HG02763 (cell line): ENCODE measurements at regions not wholly inside any gene's neighbourhood (a gene's known extent, or its start where the extent isn't known, plus 50 kb on each side); places are given as distances from the start of the nearest gene placed in this dataset.

Experiments used
- ATAC-seq: cut with Tn5 transposase; IDR thresholded peaks from one replicate; pipeline ENCODE4 v1.9.1; 2021; ENCODE audit warnings: mild to moderate bottlenecking, moderate library complexity; ENCODE audit not compliant: unreplicated experiment

GRCh38 chr14:76950055-76951020, 78.2 kb downstream of the IRF2BPL start:
- ATAC-seq, result no peak

GRCh38 chr14:76948976-76949375, 79.5 kb downstream of the IRF2BPL start:
- ATAC-seq, result no peak

- ATAC-seq, result no peak
Measured at GRCh38 chr14:76948213-76948947, 80.1 kb downstream of the IRF2BPL start.

DNA sequence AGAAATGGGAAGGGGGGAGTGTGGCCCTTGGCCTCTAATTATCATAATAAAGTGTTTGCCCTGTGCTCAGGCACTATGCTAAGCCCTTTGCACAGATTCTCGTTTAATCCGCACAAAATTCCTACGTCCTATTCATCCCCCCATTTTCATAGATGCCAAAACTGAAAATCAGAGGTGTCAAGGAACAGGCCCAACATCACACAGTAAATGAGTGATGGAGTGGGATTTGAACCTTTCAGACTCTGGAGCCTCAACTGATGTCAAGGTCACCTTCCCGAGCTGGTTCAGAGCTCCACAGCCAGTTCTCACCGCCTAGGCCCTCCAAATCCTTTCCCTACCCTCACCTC, 80.7 kb downstream of the IRF2BPL start:
- ATAC-seq, result no peak

- peak; percentile 81 for ATAC-seq
Measured at GRCh38 chr14:76947078-76947837, 81.2 kb downstream of the IRF2BPL start.

- no peak for ATAC-seq
Measured at GRCh38 chr14:76946753-76947077, 81.8 kb downstream of the IRF2BPL start.

GRCh38 chr14:76943072-76943471, 85.4 kb downstream of the IRF2BPL start:
- no peak for ATAC-seq

DNA sequence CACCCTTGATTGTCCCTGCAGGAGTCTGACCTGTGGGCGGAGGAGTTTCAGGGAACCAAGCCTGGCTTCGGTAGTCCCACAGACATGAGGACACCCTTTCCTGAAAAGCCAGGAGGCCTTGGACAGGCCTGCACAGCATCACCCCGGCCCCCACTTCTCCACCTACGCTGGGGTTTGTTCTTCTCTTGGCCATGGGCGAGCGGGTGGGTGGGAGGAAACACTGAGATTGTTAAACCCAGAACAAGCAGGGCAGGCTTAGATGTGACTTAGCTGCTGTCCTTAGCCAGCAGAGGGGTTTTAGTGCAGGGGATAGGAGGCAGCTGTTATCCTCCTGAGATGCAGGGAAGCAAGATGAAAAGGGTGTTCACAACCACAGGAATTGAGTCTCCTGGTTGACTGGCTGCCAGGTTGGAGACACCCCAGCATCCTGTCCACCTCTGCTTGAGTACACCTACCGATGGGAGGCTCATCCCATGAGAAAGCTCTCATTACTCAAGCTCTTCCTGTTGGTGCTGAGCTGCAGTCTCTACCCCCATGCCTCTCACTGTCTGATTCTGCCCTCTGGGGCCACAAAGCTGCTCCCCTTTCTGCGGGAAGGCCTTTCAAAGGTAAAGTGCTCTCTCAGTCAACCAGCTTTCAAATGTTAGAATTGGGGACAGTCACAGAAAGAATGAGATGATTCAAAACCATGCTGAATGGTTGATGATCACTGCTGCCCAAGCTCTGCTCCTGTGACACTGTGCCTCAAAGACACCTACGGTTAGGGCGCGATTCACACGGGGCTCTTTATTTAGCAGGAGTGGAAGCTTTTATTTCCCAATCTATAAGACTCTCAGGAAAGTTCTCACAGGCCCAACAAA, 86.3 kb downstream of the IRF2BPL start:
- ATAC-seq, result no peak

DNA sequence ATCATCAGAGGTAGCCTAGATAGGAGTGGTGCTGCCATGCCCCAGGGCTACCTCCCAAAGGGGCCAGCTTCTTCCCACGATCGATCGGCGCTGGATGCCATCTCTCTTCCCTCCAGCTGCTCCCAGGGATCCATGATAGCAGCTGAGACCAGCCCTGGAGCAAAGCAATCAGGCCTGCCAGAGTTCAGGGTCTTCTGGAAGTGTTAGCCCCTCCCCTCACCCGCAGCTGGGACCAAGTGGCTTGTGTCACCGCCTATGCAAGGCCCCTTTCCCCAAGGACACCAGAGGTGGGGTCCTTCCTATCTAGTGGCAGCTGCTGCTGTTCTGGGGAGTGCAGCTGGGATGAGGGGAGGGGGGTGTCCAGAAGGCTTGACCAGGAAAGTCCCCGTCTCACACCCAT, 87.0 kb downstream of the IRF2BPL start:
- no peak for ATAC-seq

- ATAC-seq, result no peak
Measured at GRCh38 chr14:76940021-76940760, 88.3 kb downstream of the IRF2BPL start.

- no peak for ATAC-seq
Measured at GRCh38 chr14:76939015-76939742, 89.3 kb downstream of the IRF2BPL start.

- no peak for ATAC-seq
Measured at GRCh38 chr14:76938092-76938500, 90.4 kb downstream of the IRF2BPL start.

GRCh38 chr14:76937181-76938091, 91.1 kb downstream of the IRF2BPL start:
- ATAC-seq, result no peak

- no peak for ATAC-seq
Measured at GRCh38 chr14:76936483-76936882, 92.0 kb downstream of the IRF2BPL start.

DNA sequence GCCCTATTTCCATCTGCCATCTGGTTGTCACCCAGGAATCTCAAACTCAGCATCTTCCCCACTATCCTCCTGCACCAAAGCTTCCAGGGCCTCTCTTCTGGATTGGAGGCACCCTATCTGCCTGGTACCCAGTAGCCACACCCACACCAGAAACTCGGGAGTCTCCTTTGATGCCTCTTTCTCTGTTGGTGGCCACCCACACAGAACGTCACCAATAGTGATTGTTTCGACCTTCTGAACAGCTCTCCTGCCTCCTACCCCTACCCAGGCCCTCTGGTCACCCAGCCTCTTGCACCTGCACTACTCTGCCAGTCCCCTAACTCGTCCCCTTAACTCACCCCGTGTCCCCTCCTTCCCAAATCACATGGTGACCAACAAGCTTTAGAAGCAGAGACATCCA, 95.0 kb downstream of the IRF2BPL start:
- no peak for ATAC-seq

GRCh38 chr14:76931631-76932402, 96.7 kb downstream of the IRF2BPL start:
- no peak for ATAC-seq

DNA sequence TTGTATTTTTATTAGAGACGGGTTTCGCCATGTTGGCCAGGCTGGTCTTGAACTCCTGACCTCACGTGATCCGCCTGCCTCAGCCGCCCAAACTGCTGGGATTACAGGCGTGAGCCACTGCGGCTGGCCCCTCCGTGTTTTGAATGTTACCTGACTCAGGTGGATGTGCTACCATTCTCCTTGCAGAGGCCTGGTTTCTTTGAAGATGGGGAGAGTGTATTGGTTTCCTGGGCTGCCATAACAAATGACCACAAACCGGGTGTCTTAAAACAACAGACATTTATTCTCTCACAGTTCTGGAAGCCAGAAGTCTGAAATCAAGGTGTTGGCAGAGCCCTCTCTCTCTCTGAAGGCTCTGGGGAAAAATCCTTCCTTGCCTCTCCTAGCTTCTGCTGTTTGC, 98.0 kb downstream of the IRF2BPL start:
- no peak for ATAC-seq
